ENCODE measurements at regions not wholly inside any gene's neighbourhood (a gene's known extent, or its start where the extent isn't known, plus 50 kb on each side); places are given as distances from the start of the nearest gene placed in this dataset.

- TF ChIP-seq, protein P1, sequence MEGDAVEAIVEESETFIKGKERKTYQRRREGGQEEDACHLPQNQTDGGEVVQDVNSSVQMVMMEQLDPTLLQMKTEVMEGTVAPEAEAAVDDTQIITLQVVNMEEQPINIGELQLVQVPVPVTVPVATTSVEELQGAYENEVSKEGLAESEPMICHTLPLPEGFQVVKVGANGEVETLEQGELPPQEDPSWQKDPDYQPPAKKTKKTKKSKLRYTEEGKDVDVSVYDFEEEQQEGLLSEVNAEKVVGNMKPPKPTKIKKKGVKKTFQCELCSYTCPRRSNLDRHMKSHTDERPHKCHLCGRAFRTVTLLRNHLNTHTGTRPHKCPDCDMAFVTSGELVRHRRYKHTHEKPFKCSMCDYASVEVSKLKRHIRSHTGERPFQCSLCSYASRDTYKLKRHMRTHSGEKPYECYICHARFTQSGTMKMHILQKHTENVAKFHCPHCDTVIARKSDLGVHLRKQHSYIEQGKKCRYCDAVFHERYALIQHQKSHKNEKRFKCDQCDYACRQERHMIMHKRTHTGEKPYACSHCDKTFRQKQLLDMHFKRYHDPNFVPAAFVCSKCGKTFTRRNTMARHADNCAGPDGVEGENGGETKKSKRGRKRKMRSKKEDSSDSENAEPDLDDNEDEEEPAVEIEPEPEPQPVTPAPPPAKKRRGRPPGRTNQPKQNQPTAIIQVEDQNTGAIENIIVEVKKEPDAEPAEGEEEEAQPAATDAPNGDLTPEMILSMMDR (conservative IDR thresholded peaks at IDR 0.05 in 1 of 2, IDR thresholded peaks at IDR 0.05 in 1 of 2; ENCODE audit: low read depth in 1 of 2, low read length in 2 of 2), result no peak
- TF ChIP-seq EZH2 (IDR thresholded peaks at IDR 0.05; ENCODE audit: low read length, missing control alignments), result no peak
Observed at GRCh38 chr7:35339811-35340210, 85.9 kb upstream of the TBX20 start.
